H7 (cell line): ENCODE measurements at regions not wholly inside any gene's neighbourhood (a gene's known extent, or its start where the extent isn't known, plus 50 kb on each side); places are given as distances from the start of the nearest gene placed in this dataset.

Experiments used
- DNase-seq: peaks from one replicate; pipeline ENCODE4 v3.0.0; 2012
- H3K27me3 ChIP-seq: 2 replicates; pipeline ENCODE4 v1.6.0; 2011; ENCODE audit warnings: mild to moderate bottlenecking, low read length; ENCODE audit not compliant: control insufficient read depth, insufficient read depth
- H3K36me3 ChIP-seq: replicated peaks from 2 replicates; pipeline ENCODE4 v1.5.1; 2011; ENCODE audit warnings: low read length; ENCODE audit not compliant: control insufficient read depth, insufficient read depth
- H3K4me3 ChIP-seq: 2 replicates; pipeline ENCODE4 v1.5.1; 2011; ENCODE audit warnings: low read depth, mild to moderate bottlenecking, control low read depth, low read length, moderate library complexity; ENCODE audit not compliant: insufficient read depth

DNA sequence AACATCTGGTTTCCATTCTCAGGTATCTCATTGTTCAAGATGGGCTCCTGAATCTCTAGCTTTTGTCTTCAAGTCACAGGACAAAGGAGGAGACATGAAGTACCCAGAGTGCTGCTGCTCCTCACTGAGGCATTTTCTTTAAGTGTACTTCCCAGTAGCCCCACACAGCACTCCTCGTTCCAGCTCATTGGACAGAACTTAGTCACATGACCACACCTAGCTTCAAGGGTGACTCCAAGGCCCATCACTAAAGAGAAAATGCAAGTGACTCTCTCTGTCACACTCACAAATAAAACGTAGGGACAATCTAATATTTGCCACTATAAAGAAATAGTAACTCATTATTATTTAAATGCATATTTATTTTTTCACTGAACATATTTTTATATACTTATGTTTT is 58.3 kb upstream of the NEUROD6 start:
- Histone ChIP-seq H3K4me3 (no peak overlapping the region), H3K27me3 (no peaks in the 10 kb centered on the region), H3K36me3 (no peaks in the 10 kb centered on the region)
- DNase-seq = no peak

DNA sequence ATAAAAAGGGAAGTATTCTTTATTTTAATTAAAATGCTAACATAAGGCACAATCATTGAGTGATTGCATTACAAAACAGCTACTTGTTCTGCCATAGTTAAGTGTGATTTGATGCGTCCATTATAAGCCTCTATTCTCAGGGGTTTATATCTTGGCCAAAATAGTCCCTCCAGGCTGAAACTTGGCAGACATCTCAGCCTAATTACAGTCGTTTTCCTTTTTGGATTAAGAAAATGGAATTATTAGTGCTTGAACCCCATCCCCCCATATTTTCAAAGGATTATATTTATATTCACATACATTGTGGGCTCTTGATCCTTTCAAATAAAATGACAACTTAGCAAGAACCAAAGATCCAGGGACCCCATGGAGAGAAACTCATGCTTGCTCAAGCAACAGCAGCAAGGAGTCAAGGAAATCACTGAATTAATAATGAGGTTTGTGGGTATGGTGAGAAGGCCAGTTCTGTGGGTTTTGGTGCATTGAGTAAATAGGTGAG is 66.7 kb upstream of the NEUROD6 start:
- DNase-seq = no peak
- Histone ChIP-seq H3K36me3 (no peaks in the 10 kb centered on the region), H3K4me3 (no peak overlapping the region), H3K27me3 (no peaks in the 10 kb centered on the region)

DNA sequence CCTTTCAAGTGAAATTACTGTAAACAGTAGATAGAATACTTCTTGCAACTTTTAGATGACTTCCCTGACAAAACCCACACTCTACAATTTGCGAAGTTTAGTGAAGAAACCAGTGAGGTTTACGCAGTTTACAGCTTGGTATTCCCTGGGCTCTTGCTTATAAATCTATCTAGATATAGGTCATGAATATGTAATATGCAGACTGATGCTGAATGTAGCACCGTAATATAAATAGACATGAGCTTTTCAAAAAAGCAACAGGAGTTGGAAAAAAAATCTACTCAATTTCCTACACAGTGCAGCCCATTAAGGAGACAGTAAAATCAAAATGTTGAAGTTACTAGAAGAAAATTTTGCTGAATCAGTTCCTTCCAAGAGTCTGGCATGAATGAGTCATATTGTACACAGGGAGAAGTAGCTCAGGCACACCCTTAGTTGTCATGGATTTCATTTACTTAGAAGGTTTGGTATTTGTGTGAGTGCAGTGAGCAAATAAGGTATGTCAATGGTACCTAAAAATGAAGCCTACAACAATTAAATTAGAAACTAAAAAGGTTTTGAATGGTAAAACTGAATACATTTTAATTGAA is 67.7 kb upstream of the NEUROD6 start:
- Histone ChIP-seq H3K27me3 (no peaks in the 10 kb centered on the region), H3K36me3 (no peaks in the 10 kb centered on the region), H3K4me3 (no peak overlapping the region)
- no peak for DNase-seq

DNA sequence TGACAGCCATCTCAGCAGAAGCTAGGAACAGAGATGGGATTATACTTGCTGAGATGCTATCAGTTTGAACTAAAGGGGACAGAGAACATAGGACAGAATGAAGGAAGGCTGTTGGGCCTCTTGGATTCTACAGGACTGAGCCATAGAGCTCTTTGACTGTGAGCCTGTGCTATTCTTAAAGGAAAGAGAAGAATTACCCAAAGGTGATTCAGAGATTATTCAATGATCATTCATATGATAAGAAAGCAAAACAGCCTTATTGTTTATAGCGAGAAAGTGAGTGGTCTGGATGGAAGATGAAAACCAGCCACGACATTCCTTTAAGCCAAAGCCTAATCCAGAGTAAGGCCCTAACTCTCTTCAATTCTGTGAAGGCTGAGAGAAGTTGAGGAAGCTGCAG is 69.7 kb upstream of the NEUROD6 start:
- no peaks in the 10 kb centered on the region for H3K27me3 ChIP-seq
- no peak overlapping the region for H3K4me3 ChIP-seq
- no peak for DNase-seq
- H3K36me3 ChIP-seq = no peaks in the 10 kb centered on the region

DNA sequence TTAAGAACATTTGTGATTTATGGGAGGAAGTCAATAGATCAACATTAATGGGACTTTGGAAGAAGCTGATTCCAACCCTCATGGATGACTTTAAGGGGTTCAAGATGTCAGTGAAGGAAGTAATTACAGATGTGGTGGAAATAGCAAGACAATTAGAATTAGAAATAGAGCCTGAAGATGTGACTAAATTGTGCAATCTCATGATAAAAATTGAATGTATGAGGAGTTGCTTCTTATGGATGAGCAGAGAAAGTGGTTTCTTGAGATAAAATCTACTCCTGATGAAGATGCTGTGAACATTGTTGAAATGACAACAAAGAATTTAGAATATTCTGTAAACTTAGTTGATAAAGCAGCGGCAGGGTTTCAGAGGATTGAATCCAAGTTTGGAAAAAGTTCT is 70.9 kb upstream of the NEUROD6 start:
- Histone ChIP-seq H3K4me3 (no peak overlapping the region), H3K36me3 (no peaks in the 10 kb centered on the region), H3K27me3 (no peaks in the 10 kb centered on the region)
- no peak for DNase-seq

DNA sequence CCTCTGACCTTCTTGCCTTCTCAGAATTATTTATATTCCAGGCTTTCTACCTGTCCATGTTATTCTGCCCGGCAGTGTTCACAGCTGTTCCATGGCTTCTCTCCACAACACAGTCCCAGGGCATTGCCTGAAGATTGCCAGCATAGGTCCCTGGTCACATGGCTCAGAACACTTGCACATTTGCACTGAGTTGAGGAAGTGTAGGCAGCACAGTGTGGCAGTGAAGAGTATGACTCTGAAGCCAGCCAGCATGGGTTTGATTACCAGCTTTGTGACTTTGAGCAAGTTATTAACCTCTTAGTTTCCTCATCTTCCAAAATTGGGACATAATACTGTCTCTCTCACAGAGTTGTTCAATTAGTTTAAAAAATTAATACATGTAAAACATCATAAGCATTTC is 73.2 kb upstream of the NEUROD6 start:
- no peak overlapping the region for H3K4me3 ChIP-seq
- H3K27me3 ChIP-seq = no peaks in the 10 kb centered on the region
- no peak for DNase-seq
- no peaks in the 10 kb centered on the region for H3K36me3 ChIP-seq

DNA sequence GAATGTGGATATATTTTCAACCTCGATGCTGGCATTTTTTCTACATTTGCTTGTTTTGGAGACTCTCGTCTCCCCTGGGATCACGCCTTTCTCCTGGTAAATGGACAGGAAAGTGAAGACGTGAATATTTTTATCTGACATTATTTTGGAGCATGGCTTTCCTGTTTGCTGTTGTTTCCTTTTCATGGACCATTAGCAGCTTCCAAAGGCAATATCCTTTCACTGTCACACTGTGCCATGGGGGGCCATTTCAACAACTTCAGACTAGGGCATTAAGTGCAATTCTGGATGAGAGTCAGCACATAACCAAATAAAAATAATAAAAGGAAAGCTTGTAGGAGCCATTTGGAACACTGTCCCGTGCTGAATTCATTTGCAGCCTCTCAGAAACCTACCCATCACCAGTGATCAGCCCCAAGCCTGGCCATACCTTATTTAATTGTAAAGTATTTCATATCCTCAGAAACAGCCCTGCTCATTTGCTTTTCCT is 75.9 kb upstream of the NEUROD6 start:
- Histone ChIP-seq H3K4me3 (no peak overlapping the region), H3K36me3 (no peaks in the 10 kb centered on the region), H3K27me3 (no peaks in the 10 kb centered on the region)
- DNase-seq = no peak

DNA sequence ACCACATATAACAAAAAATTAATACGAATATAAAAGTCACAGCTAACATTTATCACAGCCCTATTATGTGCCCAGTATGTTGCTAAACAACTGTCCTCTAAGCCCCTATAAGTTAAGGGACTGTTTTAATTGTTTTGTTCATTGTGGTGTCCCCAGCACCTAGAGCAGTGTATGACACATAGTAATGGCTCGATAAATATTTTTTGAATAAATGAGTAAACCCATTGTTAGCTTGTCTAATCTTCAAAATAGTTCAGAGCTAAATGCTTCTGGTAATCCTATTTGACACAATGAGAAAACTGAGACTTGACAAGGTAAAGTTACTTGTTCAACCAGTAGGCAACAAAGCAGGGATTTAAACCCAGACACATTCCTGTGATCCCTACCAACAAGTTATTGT is 78.4 kb upstream of the NEUROD6 start:
- no peak overlapping the region for H3K4me3 ChIP-seq
- no peaks in the 10 kb centered on the region for H3K27me3 ChIP-seq
- H3K36me3 ChIP-seq = no peaks in the 10 kb centered on the region
- DNase-seq = no peak

DNA sequence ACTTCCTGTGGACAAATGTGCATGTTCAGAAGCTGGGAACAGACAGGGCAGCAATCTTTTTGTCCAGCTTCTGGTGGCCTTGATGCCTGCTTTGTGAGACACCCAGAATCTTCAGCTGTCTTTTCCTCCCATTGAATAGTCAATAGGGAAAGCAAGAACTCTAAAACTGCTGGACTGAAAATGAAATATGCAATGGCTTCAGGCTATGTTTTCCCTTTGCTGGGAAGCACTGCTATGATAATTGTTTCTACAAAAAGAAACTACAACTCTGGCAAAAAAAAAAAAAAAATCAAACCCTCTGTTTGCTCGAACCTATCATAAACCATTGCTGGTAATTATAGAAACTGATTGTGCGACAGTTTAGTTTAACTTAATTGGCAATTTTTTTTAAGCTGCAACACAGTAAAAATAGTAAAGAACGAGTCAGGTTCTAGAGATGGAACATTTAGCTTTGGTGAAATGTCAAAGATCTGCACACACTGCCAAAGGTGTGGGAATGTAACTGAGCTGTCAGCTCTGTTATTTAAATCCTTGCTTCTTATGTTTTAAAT is 79.1 kb upstream of the NEUROD6 start:
- Histone ChIP-seq H3K36me3 (no peaks in the 10 kb centered on the region), H3K4me3 (no peak overlapping the region)

DNA sequence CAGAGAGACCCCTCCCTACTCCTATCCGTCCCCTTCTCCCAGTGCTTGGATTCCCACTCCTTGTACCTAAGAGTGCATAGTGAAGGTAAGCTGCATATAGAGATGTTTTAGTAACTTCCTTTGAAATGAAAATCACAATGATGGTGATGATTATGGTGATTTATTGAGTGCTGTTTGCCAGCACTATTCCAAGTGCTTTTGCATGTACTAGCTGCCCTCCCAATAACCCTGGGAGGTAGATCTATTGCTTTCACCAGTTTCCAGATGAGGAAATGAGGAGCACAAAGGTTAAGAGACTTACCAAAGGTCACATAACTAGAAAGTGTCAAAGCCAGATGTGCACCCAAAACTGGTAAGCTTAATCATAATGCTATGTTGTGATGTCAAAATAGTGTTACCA is 80.4 kb upstream of the NEUROD6 start:
- no peaks in the 10 kb centered on the region for H3K27me3 ChIP-seq
- no peak overlapping the region for H3K4me3 ChIP-seq
- H3K36me3 ChIP-seq = no peaks in the 10 kb centered on the region
- DNase-seq = no peak

More for the DNA sequence above, 79.1 kb upstream of the NEUROD6 start:
- H3K27me3 ChIP-seq = no peaks in the 10 kb centered on the region
- DNase-seq = no peak

DNA sequence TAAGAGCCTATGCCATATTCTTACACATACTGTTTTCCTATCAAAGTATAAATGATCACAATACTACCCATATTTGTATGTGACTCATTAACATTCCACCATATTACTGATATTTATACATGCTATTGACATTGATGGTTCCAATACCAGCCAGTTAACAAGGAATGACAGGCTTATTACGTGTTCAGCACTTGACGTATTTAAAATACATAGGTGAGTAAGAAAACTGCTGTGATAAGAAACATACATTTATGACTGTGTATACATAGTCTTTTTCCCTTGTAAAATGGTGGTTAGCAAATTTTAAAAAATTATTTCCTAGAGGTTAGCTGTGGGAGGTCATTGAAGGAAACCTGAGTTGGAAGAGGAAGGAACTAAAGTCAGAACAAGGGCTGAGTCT is 81.1 kb upstream of the NEUROD6 start:
- DNase-seq = no peak

DNA sequence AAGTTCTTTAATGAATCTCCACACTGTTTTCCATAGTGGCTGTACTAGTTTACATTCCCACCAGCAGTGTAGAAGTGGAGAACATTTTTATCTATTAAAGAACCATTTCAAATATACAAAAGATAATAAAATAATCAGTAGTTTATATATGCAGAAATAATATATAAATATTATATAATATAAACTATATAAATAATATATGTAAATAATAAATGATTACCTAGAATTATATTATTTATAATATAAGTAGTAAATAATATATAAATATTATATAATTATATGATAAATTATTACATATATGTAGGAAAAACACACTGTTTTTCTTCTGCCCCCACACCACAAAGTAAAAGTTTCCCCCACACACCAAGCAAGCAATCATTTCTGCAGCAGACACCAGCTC is 83.5 kb upstream of the NEUROD6 start:
- H3K4me3 ChIP-seq = no peak overlapping the region
- no peaks in the 10 kb centered on the region for H3K36me3 ChIP-seq
- no peaks in the 10 kb centered on the region for H3K27me3 ChIP-seq
- no peak for DNase-seq

More for the DNA sequence above, 81.1 kb upstream of the NEUROD6 start:
- H3K27me3 ChIP-seq = no peaks in the 10 kb centered on the region
- H3K36me3 ChIP-seq = no peaks in the 10 kb centered on the region
- H3K4me3 ChIP-seq = no peak overlapping the region

DNA sequence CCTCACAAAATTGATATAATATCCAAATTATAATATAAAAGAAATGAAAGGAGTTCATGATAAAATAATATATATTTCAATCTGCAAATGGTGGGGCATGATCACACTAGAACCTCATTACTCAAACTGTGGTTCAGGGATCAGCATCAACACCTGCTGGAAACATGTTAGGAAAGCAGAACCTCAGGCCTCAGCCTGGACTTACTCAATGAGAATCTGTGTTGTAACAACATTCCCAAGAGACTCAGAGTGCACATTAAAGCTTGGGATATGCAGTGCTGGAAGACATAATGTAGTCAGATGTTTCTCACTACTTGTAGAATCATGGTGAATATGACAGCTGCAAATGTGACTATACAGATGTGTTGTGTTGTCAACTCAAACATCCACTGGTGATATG is 81.7 kb upstream of the ITPRID1 start:
- H3K4me3 ChIP-seq = no peak overlapping the region
- no peak for DNase-seq
- H3K27me3 ChIP-seq = no peaks in the 10 kb centered on the region
- no peaks in the 10 kb centered on the region for H3K36me3 ChIP-seq

DNA sequence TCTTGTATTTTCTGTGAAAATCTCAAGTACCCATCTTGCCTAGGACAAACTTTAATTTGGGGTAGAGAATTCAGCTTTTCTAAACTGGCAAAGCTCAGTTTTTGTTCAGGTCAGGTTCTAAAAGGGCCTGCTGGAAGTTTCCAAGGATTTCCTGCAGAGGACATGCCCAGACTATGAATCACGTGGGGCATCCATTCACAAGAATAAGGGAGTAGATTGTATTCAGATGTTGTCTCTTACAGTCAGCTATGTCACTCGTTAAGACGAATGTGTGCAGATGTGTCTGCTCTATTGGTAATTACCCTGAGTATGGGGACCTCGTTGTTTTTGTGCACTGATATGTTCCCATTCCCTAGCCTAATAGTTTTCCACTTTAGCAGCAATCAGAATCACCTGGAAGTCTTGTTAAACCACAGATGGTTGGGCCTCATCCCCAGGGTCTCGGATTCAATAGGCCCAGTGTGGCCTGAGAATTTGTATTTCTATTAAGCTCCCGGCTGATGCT is 81.0 kb upstream of the ITPRID1 start:
- H3K36me3 ChIP-seq = no peaks in the 10 kb centered on the region

DNA sequence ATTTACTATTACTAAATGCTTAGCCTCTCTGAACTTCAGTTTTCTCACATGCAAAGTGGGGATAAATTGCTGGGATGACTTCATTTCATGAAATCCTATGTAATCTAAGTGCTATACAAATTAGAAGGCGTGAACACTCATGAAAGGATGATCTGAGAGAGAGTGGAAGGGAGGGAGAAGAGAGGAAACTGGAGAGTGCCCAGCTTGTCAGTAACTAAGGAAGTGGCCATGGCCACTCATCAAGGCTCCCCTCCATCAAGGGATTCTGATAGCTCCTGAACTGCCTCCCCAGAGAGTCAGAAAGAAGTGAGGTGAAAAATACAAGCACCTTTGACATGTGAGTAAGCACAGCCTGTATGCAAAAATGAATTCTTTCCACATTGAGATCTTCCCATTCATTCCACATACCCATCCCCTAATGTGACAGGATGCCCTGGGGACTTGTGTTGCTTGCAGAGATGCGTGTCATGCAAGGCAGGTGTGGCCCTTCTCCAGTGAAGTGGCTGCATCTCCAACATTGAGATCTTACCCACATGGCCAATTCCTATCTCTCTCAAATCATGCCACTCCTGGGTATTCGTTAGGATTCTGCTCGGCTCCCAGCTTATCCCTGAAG is 76.5 kb upstream of the ITPRID1 start:
- no peak for DNase-seq
- Histone ChIP-seq H3K4me3 (no peak overlapping the region), H3K27me3 (no peaks in the 10 kb centered on the region), H3K36me3 (no peaks in the 10 kb centered on the region)

More for the DNA sequence above, 81.0 kb upstream of the ITPRID1 start:
- no peak overlapping the region for H3K4me3 ChIP-seq
- H3K27me3 ChIP-seq = no peaks in the 10 kb centered on the region
- DNase-seq = no peak
